WI38 (cell line): ENCODE measurements at regions not wholly inside any gene's neighbourhood (a gene's known extent, or its start where the extent isn't known, plus 50 kb on each side); places are given as distances from the start of the nearest gene placed in this dataset.
"Not testable (repeated sequence)": the region's sequence is repeated elsewhere in the genome, so short reads cannot be mapped to it uniquely, and the experiment has no call there.

Source experiments
- H3K4me3 ChIP-seq: 2 replicates; pipeline ENCODE4 v1.5.1; 2011; ENCODE audit warnings: low read depth, mild to moderate bottlenecking, control low read depth, low read length
- CTCF ChIP-seq: IDR thresholded peaks from 2 replicates; pipeline ENCODE4 v1.5.1; 2012; ENCODE audit warnings: low read depth, mild to moderate bottlenecking, control low read depth, low read length

GRCh38 chr11:129709801-129710398, 105.7 kb upstream of the TMEM45B start:
- H3K4me3 ChIP-seq: no peak overlapping the region
- no peak for TF ChIP-seq CTCF

- TF ChIP-seq CTCF: no peak
- H3K4me3 ChIP-seq: no peak overlapping the region
These were observed 105.2 kb upstream of the TMEM45B start for GRCh38 chr11:129710423-129710822.

GRCh38 chr11:129711760-129712159, 103.9 kb upstream of the TMEM45B start:
- no peak for TF ChIP-seq CTCF
- no peak overlapping the region for H3K4me3 ChIP-seq

- H3K4me3 ChIP-seq: not testable (repeated sequence)
These were observed 103.0 kb upstream of the TMEM45B start for GRCh38 chr11:129712486-129713240.

- no peak overlapping the region for H3K4me3 ChIP-seq
- no peak for TF ChIP-seq CTCF
These were observed 96.6 kb upstream of the TMEM45B start for GRCh38 chr11:129719037-129719436.

- no peak for TF ChIP-seq CTCF
- no peak overlapping the region for H3K4me3 ChIP-seq
These were observed 95.5 kb upstream of the TMEM45B start for GRCh38 chr11:129720156-129720555.

GRCh38 chr11:129720994-129721393, 94.7 kb upstream of the TMEM45B start:
- TF ChIP-seq CTCF: no peak
- no peak overlapping the region for H3K4me3 ChIP-seq
